NCI-H226 (cell line): ENCODE measurements at regions not wholly inside any gene's neighbourhood (a gene's known extent, or its start where the extent isn't known, plus 50 kb on each side); places are given as distances from the start of the nearest gene placed in this dataset.

Source experiments
- DNase-seq: peaks from one replicate; pipeline ENCODE4 v3.0.0-alpha.2; 2015

DNA sequence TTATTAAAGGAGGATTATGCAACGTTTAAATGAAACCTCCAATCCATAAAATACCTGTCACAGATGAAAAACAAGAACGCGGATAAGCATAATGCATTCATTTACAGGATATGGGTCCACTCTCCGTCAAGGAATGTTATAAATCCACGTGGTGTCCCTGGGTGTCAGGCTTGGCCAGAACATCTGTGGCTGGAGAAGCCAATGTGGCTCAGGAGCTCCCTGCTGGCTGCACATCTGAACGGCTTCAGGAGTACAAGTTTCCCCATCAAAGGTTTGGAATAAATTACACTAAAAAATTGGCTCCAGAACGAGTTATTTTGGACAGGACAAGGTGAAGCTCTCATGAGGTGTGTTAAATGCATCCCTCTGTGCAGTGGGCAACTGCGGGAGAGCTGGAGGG, 87.8 kb upstream of the LEF1 start:
- no peak for DNase-seq

DNA sequence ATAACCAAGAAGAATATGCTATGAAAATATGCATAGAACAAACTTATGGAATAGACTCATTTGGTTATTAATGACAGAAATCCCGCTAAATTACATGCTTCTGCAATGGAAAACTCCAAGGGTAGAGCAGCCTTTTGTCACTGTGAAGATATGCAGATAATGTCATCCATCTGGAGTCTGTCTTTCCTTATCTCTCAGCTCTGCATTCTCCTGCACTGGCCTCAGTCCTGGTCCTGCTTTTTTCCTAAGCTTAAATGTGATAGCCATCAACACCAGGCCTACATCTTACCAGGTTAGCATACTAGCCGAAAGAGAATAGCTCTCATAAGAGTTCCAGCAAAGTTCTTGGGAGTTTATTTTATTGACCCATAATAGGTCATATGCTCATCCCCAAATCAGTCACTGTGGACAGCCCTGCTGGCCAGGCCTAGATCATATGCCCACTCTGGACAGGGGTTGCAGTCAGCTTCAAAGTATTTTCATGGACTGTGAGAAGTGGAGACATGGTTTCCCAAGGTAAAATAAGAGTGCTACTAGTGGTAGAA, 86.5 kb upstream of the LEF1 start:
- no peak for DNase-seq

GRCh38 chr4:108249397-108249796, 80.7 kb upstream of the LEF1 start:
- DNase-seq = no peak

GRCh38 chr4:108247387-108248049, 78.8 kb upstream of the LEF1 start:
- DNase-seq = no peak

DNA sequence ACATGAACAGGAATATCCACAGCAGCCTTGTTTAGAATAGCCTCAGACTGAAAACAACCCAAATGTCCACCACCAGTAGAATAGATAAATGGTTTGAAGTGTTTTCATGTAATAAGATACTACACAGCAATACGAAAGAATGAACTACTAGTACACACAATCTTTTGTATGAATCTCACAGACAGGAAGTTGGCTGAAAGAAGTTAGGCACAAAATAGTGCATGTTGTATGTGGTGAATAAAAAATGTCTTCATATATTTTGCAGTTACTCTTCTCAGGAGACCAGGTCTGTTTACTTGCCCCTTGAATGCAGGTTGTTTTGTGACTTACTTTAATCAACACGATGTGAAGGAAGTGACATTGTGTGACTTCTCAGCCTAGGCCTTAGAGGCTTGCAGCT, 75.9 kb upstream of the LEF1 start:
- DNase-seq = no peak

GRCh38 chr4:108240366-108240765, 71.6 kb upstream of the LEF1 start:
- DNase-seq = no peak

DNA sequence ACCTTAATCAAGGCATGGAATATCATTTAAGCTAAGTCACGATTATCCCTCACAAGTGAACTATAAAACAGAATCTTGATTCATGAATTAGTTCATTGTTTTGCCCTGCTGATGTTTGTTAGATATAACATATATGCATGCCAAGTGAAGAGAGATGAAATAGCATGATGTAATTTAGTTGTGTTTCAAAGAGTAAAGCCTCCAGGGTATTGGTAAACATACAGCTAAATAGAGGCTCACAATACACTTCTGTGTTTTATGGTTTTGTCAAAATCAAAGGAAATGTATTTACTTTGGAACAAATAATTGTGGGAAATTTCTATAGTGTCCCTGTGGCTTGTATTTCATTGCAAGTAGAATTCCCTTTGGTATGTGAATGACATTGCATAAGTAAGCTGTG, 69.0 kb upstream of the LEF1 start:
- no peak for DNase-seq

DNA sequence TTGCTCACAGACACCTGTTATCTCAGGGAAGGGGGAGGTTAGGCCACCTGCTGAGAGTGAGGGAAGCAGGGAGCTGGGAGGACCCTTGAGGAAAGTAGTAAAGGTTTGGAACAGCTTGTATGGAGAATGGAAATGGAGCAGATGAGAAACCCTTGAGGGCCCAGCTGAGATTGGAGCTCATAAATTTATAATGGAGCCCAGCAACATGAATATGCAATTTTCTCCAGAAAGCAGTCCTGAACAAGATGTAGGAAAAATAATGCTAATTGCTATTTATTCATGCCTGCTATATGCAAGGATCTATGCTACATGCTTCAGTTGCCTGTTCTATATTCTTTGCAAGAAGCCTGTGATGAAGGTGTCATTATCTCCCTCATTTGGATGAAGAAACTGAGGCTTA, 67.5 kb upstream of the LEF1 start:
- no peak for DNase-seq

DNA sequence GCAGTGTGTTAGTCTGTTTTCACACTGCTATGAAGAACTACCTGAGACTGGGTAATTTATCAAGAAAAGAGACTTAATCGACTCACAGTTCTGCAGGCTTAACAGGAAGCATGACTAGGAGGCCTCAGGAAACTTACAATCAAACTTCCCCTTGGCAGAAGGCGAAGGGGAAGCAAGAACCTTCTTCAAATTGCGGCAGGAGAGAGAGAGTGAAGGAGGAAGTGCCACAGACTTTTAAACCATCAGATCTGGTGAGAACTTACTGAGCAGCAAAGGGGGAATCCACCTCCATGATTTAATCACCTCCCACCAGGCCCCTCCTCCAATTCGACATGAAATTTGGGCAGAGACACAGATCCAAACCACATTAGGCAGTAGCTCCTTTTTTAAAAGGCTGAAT, 59.2 kb upstream of the LEF1 start:
- DNase-seq = no peak

- DNase-seq = no peak
These were observed 55.9 kb upstream of the LEF1 start for GRCh38 chr4:108224611-108225053.

DNA sequence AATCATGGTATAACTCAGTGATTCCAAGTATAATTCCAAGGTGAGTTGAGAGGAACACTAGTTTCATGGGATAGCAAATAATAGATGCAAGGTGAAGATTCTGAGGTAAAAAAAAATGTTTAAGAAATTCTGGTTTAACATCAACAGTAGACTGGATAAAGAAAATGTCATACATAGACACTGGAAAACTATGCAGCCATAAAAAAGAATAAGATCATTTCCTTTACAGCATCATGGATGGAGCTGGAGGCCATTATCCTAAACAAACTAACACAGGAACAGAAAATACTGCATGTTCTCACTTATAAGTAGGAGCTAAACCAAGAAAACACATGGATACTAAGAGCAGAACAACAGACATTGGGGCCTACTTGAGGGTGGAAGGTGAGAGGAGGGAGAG, 54.6 kb upstream of the LEF1 start:
- no peak for DNase-seq

DNA sequence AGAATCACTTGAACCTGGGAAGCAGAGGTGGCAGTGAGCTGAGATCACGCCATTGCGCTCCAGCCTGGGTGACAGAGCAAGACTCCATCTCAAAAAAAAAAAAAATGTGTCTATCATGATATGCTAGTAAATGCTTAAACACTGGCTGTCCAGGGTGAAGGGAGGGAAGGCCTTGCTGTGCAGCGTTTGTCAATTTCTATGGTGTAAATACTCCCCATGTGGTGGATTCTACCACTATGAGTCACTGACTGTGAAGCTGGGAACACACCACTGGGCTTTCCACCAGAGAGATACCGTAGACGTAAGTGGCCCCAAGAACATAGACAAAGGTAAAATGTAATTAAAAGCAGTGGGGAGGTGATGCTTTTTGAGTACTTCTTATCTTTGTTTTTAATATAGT, 51.3 kb upstream of the LEF1 start:
- peak; percentile 2 for DNase-seq
